Right lobe of liver (tissue), 6 donors: ENCODE measurements at regions not wholly inside any gene's neighbourhood (a gene's known extent, or its start where the extent isn't known, plus 50 kb on each side); places are given as distances from the start of the nearest gene placed in this dataset.

Experiments used
- ATAC-seq, 4 donors: fragments of 200-7000 bp; cut with Tn5 transposase; one replicate each; pipeline ENCODE4 v1.9.1; 2020; ENCODE audit warnings: mild to moderate bottlenecking in 4 of 4, moderate library complexity in 4 of 4
- DNase-seq, 3 donors: peaks; one replicate each; pipeline ENCODE4 v3.0.0-alpha.2; 2020
- H3K27ac ChIP-seq, 3 donors: fragments of 200-600 bp; one replicate each; pipeline ENCODE4 v1.8.0; 2022
- H3K27me3 ChIP-seq, 2 donors: fragments of 200-600 bp; one replicate each; pipeline ENCODE4 v1.8.0; 2022
- H3K36me3 ChIP-seq, 4 donors: fragments of 200-600 bp; sonication (generic) in 1 of 4; one replicate each; pipeline versions ENCODE4 v1.5.1 to v1.8.0; 2017 to 2022; ENCODE audit warnings: control low read depth in 1 of 4
- H3K4me1 ChIP-seq, 4 donors: fragments of 200-600 bp; sonication (generic) in 1 of 4; one replicate each; pipeline versions ENCODE4 v1.5.1 to v1.8.0; 2017 to 2022; ENCODE audit warnings: control low read depth in 1 of 4
- H3K4me3 ChIP-seq, 3 donors: fragments of 200-600 bp; one replicate each; pipeline ENCODE4 v1.8.0; 2022
- H3K9me3 ChIP-seq, 4 donors: fragments of 200-600 bp; sonication (generic) in 1 of 4; one replicate each; pipeline versions ENCODE4 v1.5.1 to v1.8.0; 2017 to 2022; ENCODE audit warnings: control low read depth in 1 of 4
- CTCF ChIP-seq, 4 donors: fragments of 200-600 bp in 3 of 4; fragments of 450-650 bp in 1 of 4; IDR thresholded peaks; one replicate each; pipeline versions ENCODE4 v1.5.1 to v1.8.0; 2016 to 2022; ENCODE audit warnings: antibody characterized with exemption in 4 of 4, mild to moderate bottlenecking in 2 of 4
- POLR2A ChIP-seq: fragments of 450-650 bp; IDR thresholded peaks from one replicate; pipeline ENCODE4 v1.6.1; 2017; ENCODE audit warnings: antibody characterized with exemption, mild to moderate bottlenecking
- WGBS: methylation state at CpG from one replicate; pipeline ENCODE4 v1.1.6; 2018; ENCODE audit warnings: low coverage, low lambda C conversion rate; ENCODE audit not compliant: insufficient coverage; ENCODE audit errors: missing lambda C conversion rate; 5-methylcytosine and 5-hydroxymethylcytosine counted together
- intact Hi-C, 2 donors: fragments of 100-400 bp; cut with DNase I; formaldehyde crosslinking; loops; one replicate each; pipeline versions ENCODE4 v1.11.2 to v1.14.1; 2022
- donor health status: DM: no; HTN: yes; CAD: no.
- donor health status: DM: no; HTN: no; CAD: no.
- donor health status: DM: no; HTN: no; CAD: no.
- donor health status: DM: no; HTN: yes; CAD: no.
- donor health status: DM: no; HTN: yes; CAD: no.

DNA sequence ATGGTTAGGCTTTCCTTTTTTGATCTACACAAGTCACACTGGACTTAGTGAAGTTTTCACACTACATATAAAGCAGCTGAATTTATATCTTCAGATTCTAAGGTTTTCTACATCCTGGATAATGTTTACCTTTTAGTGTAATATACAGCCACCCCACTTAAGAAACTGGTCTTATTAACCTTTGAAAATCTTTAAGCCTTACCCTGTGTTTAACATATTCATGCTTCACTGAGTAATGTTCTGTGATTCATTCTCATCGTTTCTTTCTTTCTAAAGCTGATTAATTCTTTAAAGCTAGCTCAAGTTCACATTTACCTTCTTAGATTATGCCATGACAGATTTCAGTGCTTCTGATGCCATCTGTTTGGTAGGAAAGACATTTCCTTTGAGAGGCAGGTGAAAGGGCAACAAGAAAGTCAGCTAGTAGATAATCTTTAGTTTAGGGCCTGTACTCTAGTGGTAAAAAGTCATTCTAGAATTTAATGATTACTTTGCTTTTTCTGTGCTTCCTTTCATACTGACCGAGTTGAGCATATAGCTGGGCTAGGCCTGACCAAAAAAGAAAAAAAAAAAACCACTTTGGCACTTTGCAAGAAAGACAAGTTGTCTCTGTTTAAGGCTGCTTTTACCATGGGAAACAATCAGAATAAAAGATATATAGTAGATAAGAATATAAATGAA is 690.9 kb upstream of the FBXO33 start:
- no peak for DNase-seq
- 41% methylated on average over 2 of the region's 2 CpGs for WGBS
- intact Hi-C loops: no loop called here
- Histone ChIP-seq H3K27me3 (no peaks in the 10 kb centered on the region), H3K4me3 (no peak overlapping the region), H3K36me3 (no peaks in the 10 kb centered on the region), H3K27ac (no peak overlapping the region), H3K4me1 (peaks cover 0 to 5% (median 0%) of the 10 kb centered on the region in 4 donors), H3K9me3 (no peaks in the 10 kb centered on the region)
- TF ChIP-seq POLR2A (no peak), CTCF (IDR thresholded peaks at IDR 0.05) (no peak)
- no peak for ATAC-seq

DNA sequence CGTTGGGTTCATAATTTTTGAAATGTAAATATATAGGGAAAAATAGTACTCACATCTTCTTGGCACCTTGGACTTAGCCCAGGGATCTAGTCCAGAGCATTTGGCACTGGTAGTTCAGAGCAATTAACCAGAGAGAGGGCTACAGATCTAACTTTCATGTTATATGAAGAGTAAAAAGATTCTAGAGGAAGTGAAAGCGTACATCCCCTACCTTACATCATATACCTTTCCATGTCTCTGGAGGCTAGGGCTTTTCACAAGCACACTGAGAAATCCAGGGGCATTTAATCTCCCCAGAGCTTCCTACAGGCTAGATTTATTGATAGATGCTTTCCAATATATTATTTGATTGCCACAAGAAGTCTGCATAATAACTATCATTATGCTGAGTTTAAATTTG is 687.5 kb upstream of the FBXO33 start:
- DNase-seq (no peak), ATAC-seq (no peak)
- H3K27ac ChIP-seq: no peak overlapping the region
- intact Hi-C loops: no loop called here
- 68% methylated on average over 2 of the region's 2 CpGs for WGBS
- no peaks in the 10 kb centered on the region for H3K27me3 ChIP-seq
- TF ChIP-seq POLR2A (no peak), CTCF (IDR thresholded peaks at IDR 0.05) (no peak)
- no peak overlapping the region for H3K4me3 ChIP-seq
- H3K36me3 ChIP-seq: no peaks in the 10 kb centered on the region
- H3K9me3 ChIP-seq: no peaks in the 10 kb centered on the region
- H3K4me1 ChIP-seq: peaks cover 0 to 5% (median 0%) of the 10 kb centered on the region in 4 donors

GRCh38 chr14:40119321-40119720 is 687.1 kb upstream of the FBXO33 start:
- no peaks in the 10 kb centered on the region for H3K9me3 ChIP-seq
- DNase-seq (no peak), ATAC-seq (no peak)
- peaks cover 0 to 5% (median 0%) of the 10 kb centered on the region in 4 donors for H3K4me1 ChIP-seq
- H3K27me3 ChIP-seq: no peaks in the 10 kb centered on the region
- H3K27ac ChIP-seq: no peak overlapping the region
- intact Hi-C loops: no loop called here
- no peaks in the 10 kb centered on the region for H3K36me3 ChIP-seq
- WGBS: 53% methylated on average over 4 of the region's 4 CpGs
- no peak for TF ChIP-seq CTCF (IDR thresholded peaks at IDR 0.05)
- TF ChIP-seq POLR2A: no peak
- H3K4me3 ChIP-seq: no peak overlapping the region

GRCh38 chr14:40115583-40115982 is 683.4 kb upstream of the FBXO33 start:
- Histone ChIP-seq H3K4me1 (no peaks in the 10 kb centered on the region), H3K27ac (no peak overlapping the region), H3K36me3 (no peaks in the 10 kb centered on the region), H3K9me3 (no peaks in the 10 kb centered on the region), H3K27me3 (no peaks in the 10 kb centered on the region), H3K4me3 (no peak overlapping the region)
- intact Hi-C loops: no loop called here
- TF ChIP-seq CTCF (IDR thresholded peaks at IDR 0.05): no peak
- TF ChIP-seq POLR2A: no peak
- DNase-seq (no peak), ATAC-seq (no peak)
- 70% methylated on average over 1 of the region's 1 CpG for WGBS

GRCh38 chr14:40113671-40114070 is 681.4 kb upstream of the FBXO33 start:
- ATAC-seq: peak; percentile 66 to 88 (median 76)
- no peak overlapping the region for H3K4me3 ChIP-seq
- no peaks in the 10 kb centered on the region for H3K9me3 ChIP-seq
- no peak overlapping the region for H3K27ac ChIP-seq
- no peak for DNase-seq
- no peaks in the 10 kb centered on the region for H3K27me3 ChIP-seq
- H3K36me3 ChIP-seq: no peaks in the 10 kb centered on the region
- intact Hi-C loops: no loop called here
- no peak for TF ChIP-seq POLR2A
- TF ChIP-seq CTCF (IDR thresholded peaks at IDR 0.05): no peak
- H3K4me1 ChIP-seq: no peaks in the 10 kb centered on the region
